HG02678 (cell line): ENCODE measurements at regions not wholly inside any gene's neighbourhood (a gene's known extent, or its start where the extent isn't known, plus 50 kb on each side); places are given as distances from the start of the nearest gene placed in this dataset.
"Not testable (repeated sequence)": the region's sequence is repeated elsewhere in the genome, so short reads cannot be mapped to it uniquely, and the experiment has no call there.

Source experiments
- ATAC-seq: cut with Tn5 transposase; IDR thresholded peaks from one replicate; pipeline ENCODE4 v1.9.1; 2021; ENCODE audit warnings: mild to moderate bottlenecking, moderate library complexity; ENCODE audit not compliant: unreplicated experiment

GRCh38 chr2:87630892-87631291, 117.0 kb upstream of the PLGLB2 start:
- ATAC-seq: not testable (repeated sequence)

GRCh38 chr2:87631402-87631801, 116.5 kb upstream of the PLGLB2 start:
- ATAC-seq: not testable (repeated sequence)

- ATAC-seq: not testable (repeated sequence)
These were observed 114.5 kb upstream of the PLGLB2 start for GRCh38 chr2:87633287-87633963.

- not testable (repeated sequence) for ATAC-seq
These were observed 113.8 kb upstream of the PLGLB2 start for GRCh38 chr2:87634106-87634505.

- ATAC-seq: not testable (repeated sequence)
These were observed 112.8 kb upstream of the PLGLB2 start for GRCh38 chr2:87634971-87635650.

GRCh38 chr2:87636246-87636645, 111.6 kb upstream of the PLGLB2 start:
- ATAC-seq: not testable (repeated sequence)

GRCh38 chr2:87636735-87637134, 111.2 kb upstream of the PLGLB2 start:
- not testable (repeated sequence) for ATAC-seq

- not testable (repeated sequence) for ATAC-seq
These were observed 110.5 kb upstream of the PLGLB2 start for GRCh38 chr2:87637249-87637990.

GRCh38 chr2:87638114-87638807, 109.6 kb upstream of the PLGLB2 start:
- not testable (repeated sequence) for ATAC-seq

GRCh38 chr2:87638872-87639271, 109.0 kb upstream of the PLGLB2 start:
- ATAC-seq: not testable (repeated sequence)

GRCh38 chr2:87639801-87640440, 108.0 kb upstream of the PLGLB2 start:
- not testable (repeated sequence) for ATAC-seq

GRCh38 chr2:87640961-87641563, 106.8 kb upstream of the PLGLB2 start:
- ATAC-seq: not testable (repeated sequence)

- not testable (repeated sequence) for ATAC-seq
These were observed 104.7 kb upstream of the PLGLB2 start for GRCh38 chr2:87643165-87643564.

GRCh38 chr2:87647737-87648498, 100.0 kb upstream of the PLGLB2 start:
- ATAC-seq: not testable (repeated sequence)

GRCh38 chr2:87648815-87649214, 99.1 kb upstream of the PLGLB2 start:
- ATAC-seq: not testable (repeated sequence)

- ATAC-seq: not testable (repeated sequence)
These were observed 98.0 kb upstream of the PLGLB2 start for GRCh38 chr2:87649871-87650270.

- not testable (repeated sequence) for ATAC-seq
These were observed 97.0 kb upstream of the PLGLB2 start for GRCh38 chr2:87650837-87651236.

- ATAC-seq: not testable (repeated sequence)
These were observed 96.3 kb upstream of the PLGLB2 start for GRCh38 chr2:87651589-87651988.

GRCh38 chr2:87653373-87653772, 94.5 kb upstream of the PLGLB2 start:
- not testable (repeated sequence) for ATAC-seq
